HEK293 (cell line): ENCODE measurements at regions not wholly inside any gene's neighbourhood (a gene's known extent, or its start where the extent isn't known, plus 50 kb on each side); places are given as distances from the start of the nearest gene placed in this dataset.

ENCODE experiments used
- CTCF ChIP-seq: fragments of 450-650 bp; formaldehyde crosslinking; IDR thresholded peaks from 2 replicates; pipeline ENCODE4 v1.5.1; 2016; ENCODE audit warnings: missing biosample characterization, missing genetic modification characterization
- PBX3 ChIP-seq: sonication (generic); formaldehyde crosslinking; IDR thresholded peaks from 2 replicates; pipeline ENCODE4 v1.8.1; 2022; ENCODE audit warnings: mild to moderate bottlenecking, moderate library complexity, missing genetic modification reagents
- SETDB1 ChIP-seq: IDR thresholded peaks from one replicate; pipeline ENCODE4 v1.6.1; 2017; ENCODE audit warnings: mild to moderate bottlenecking, low read length, moderate library complexity, mixed read lengths; ENCODE audit not compliant: insufficient read length
- SP2 ChIP-seq: fragments of 450-650 bp; formaldehyde crosslinking; IDR thresholded peaks from 2 replicates; pipeline ENCODE4 v1.5.1; 2016; ENCODE audit warnings: missing biosample characterization, missing genetic modification characterization
- YY2 ChIP-seq: fragments of 450-650 bp; formaldehyde crosslinking; IDR thresholded peaks from 2 replicates; pipeline ENCODE4 v1.5.1; 2016; ENCODE audit warnings: missing biosample characterization, missing genetic modification characterization
- ZBTB10 ChIP-seq: fragments of 450-650 bp; formaldehyde crosslinking; IDR thresholded peaks from 2 replicates; pipeline ENCODE4 v1.5.1; 2016; ENCODE audit warnings: missing biosample characterization, missing genetic modification characterization
- ZNF24 ChIP-seq: fragments of 450-650 bp; formaldehyde crosslinking; IDR thresholded peaks from 2 replicates; pipeline ENCODE4 v1.5.1; 2016; ENCODE audit warnings: missing biosample characterization, missing genetic modification characterization
- ZNF518A ChIP-seq: fragments of 450-650 bp; formaldehyde crosslinking; conservative IDR thresholded peaks from 2 replicates; pipeline ENCODE4 v1.5.1; 2016; ENCODE audit warnings: low read depth, missing biosample characterization, missing genetic modification characterization
- ZNF639 ChIP-seq: fragments of 450-650 bp; formaldehyde crosslinking; IDR thresholded peaks from 2 replicates; pipeline ENCODE4 v1.5.1; 2016; ENCODE audit warnings: missing biosample characterization, missing genetic modification characterization
- ZNF792 ChIP-seq: fragments of 450-650 bp; formaldehyde crosslinking; IDR thresholded peaks from 2 replicates; pipeline ENCODE4 v1.5.1; 2016; ENCODE audit warnings: missing biosample characterization, missing genetic modification characterization

GRCh38 chr6:22110061-22110460, 186.8 kb downstream of the PRL start:
- TF ChIP-seq ZNF518A (no peak), CTCF (tag by site-specific recombination) (no peak), PBX3 (CRISPR knock-in tag) (no peak), YY2 (tag by site-specific recombination) (no peak), SP2 (no peak), SETDB1 (no peak), ZNF24 (no peak), ZBTB10 (tag by site-specific recombination) (no peak), ZNF792 (no peak), ZNF639 (tag by site-specific recombination) (no peak)
